Psoas muscle (tissue), 7 donors: ENCODE measurements at regions not wholly inside any gene's neighbourhood (a gene's known extent, or its start where the extent isn't known, plus 50 kb on each side); places are given as distances from the start of the nearest gene placed in this dataset.
A peak's percentile ranks its signal among the peaks of the same experiment; 100 is the strongest.

ENCODE experiments used
- ATAC-seq, 4 donors: fragments of 200-7000 bp; cut with Tn5 transposase; one replicate each; pipeline ENCODE4 v1.9.1; 2020; ENCODE audit warnings: moderate library complexity in 3 of 4, mild to moderate bottlenecking in 2 of 4
- DNase-seq, 2 donors: peaks; one replicate each; pipeline ENCODE4 v3.0.0-alpha.2; 2020
- H3K27ac ChIP-seq: fragments of 200-600 bp; one replicate; pipeline ENCODE4 v1.8.0; 2022
- H3K27me3 ChIP-seq, 3 donors: fragments of 200-600 bp in 1 of 3; one replicate each; pipeline versions ENCODE4 v1.6.1 to v1.8.0; 2013 to 2022; ENCODE audit warnings: low read length in 2 of 3, mild to moderate bottlenecking in 2 of 3, moderate library complexity in 1 of 3; ENCODE audit not compliant: insufficient read depth in 3 of 3
- H3K36me3 ChIP-seq, 2 donors: fragments of 200-600 bp in 1 of 2; one replicate each; pipeline versions ENCODE4 v1.6.1 to v1.8.0; 2013 to 2022; ENCODE audit warnings: low read depth in 1 of 2, mild to moderate bottlenecking in 1 of 2, moderate library complexity in 1 of 2; ENCODE audit not compliant: insufficient read depth in 1 of 2
- H3K4me1 ChIP-seq: fragments of 200-600 bp; one replicate; pipeline ENCODE4 v1.8.0; 2022
- H3K4me3 ChIP-seq: fragments of 200-600 bp; one replicate; pipeline ENCODE4 v1.8.0; 2022; ENCODE audit warnings: mild to moderate bottlenecking
- H3K9me3 ChIP-seq: fragments of 200-600 bp; one replicate; pipeline ENCODE4 v1.8.0; 2022
- WGBS, 3 donors: extraction: QIAGEN DNeasy Blood & Tissue Kit; methylation state at CpG; one replicate each; pipeline versions ENCODE4 v1.1.6 to v1.1.7; 2013; 5-methylcytosine and 5-hydroxymethylcytosine counted together
- intact Hi-C, 2 donors: fragments of 100-400 bp; cut with DNase I; formaldehyde crosslinking; loops; one replicate each; pipeline versions ENCODE4 v1.11.0 to v1.14.2; 2022
- TF ChIP-seq, protein P1 (sequence below): fragments of 200-600 bp; IDR thresholded peaks from one replicate; pipeline ENCODE4 v1.8.0; 2022; ENCODE audit warnings: antibody characterized with exemption
- donor health status: healthy with polysubstance abuse.
- donor health status: DM: no; HTN: no; CAD: no; lungs with moderate emphysema.
- donor health status: Bipolar disorder and iron deficiency.
- donor health status: healthy.
- donor health status: DM: yes; HTN: yes; CAD: no.
- donor health status: DM: no; HTN: no; CAD: no.
- donor health status: DM: yes; HTN: yes; CAD: no.

DNA sequence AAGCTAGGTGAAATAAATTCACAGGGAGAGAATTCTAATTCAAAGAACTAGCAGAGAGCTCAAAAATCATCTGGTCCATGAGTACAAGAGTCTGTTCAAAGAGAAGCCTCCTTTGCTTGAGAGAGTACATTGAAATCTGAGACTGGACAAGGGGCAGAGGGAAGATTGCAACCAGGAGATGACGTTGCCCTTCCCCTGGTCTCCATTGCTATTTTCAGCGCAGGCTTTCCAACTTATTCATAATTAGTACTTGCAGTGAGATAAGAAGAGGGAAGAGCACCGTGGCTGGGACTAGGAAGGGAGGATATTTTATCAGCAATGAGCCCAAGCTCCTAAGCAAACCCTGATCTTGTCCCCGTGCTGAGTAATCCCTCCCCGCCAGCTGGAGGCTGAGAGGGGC, 251.8 kb upstream of the RORA start:
- H3K27me3 ChIP-seq = no peaks in the 10 kb centered on the region

DNA sequence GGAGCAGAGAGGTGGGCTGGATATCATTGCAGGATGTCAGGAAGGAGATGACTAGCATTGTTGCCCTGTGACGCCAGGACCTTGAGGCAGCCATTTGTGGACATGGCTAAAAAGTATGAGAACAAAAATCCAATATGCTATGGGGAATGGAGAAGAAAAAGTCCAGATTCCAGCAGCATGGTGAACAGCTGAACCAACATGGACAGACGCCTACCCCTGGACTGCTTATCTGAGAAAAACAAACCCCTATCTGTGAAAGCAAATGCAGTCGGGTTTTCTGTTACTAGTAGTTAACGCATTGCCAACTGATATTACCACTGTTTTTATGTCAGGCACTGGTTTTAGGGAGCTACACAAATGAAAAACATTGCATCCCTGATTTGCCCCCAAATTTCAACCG, 251.2 kb upstream of the RORA start:
- WGBS, 3 donors = 82 to 87% (median 84%) methylated on average over 5 of the region's 5 CpGs
- no peaks in the 10 kb centered on the region for H3K36me3 ChIP-seq
- H3K4me3 ChIP-seq = no peak overlapping the region
- no peak for ATAC-seq
- H3K27me3 ChIP-seq = no peaks in the 10 kb centered on the region
- H3K27ac ChIP-seq = no peak overlapping the region
- intact Hi-C loops = no loop called here
- TF ChIP-seq, protein P1, sequence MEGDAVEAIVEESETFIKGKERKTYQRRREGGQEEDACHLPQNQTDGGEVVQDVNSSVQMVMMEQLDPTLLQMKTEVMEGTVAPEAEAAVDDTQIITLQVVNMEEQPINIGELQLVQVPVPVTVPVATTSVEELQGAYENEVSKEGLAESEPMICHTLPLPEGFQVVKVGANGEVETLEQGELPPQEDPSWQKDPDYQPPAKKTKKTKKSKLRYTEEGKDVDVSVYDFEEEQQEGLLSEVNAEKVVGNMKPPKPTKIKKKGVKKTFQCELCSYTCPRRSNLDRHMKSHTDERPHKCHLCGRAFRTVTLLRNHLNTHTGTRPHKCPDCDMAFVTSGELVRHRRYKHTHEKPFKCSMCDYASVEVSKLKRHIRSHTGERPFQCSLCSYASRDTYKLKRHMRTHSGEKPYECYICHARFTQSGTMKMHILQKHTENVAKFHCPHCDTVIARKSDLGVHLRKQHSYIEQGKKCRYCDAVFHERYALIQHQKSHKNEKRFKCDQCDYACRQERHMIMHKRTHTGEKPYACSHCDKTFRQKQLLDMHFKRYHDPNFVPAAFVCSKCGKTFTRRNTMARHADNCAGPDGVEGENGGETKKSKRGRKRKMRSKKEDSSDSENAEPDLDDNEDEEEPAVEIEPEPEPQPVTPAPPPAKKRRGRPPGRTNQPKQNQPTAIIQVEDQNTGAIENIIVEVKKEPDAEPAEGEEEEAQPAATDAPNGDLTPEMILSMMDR = no peak
- H3K4me1 ChIP-seq = no peaks in the 10 kb centered on the region
- DNase-seq = no peak
- H3K9me3 ChIP-seq = no peaks in the 10 kb centered on the region

More for the DNA sequence above, 251.8 kb upstream of the RORA start:
- ATAC-seq = peak in 2 of 4 donors; percentile 41 to 44
- no peak overlapping the region for H3K27ac ChIP-seq
- 46 to 63% (median 52%) methylated on average over 5 of the region's 5 CpGs for WGBS, 3 donors
- no peaks in the 10 kb centered on the region for H3K36me3 ChIP-seq
- H3K4me1 ChIP-seq = no peaks in the 10 kb centered on the region
- TF ChIP-seq, protein P1 = no peak
- no peaks in the 10 kb centered on the region for H3K9me3 ChIP-seq
- intact Hi-C loops = no loop called here
- no peak overlapping the region for H3K4me3 ChIP-seq
- no peak for DNase-seq

DNA sequence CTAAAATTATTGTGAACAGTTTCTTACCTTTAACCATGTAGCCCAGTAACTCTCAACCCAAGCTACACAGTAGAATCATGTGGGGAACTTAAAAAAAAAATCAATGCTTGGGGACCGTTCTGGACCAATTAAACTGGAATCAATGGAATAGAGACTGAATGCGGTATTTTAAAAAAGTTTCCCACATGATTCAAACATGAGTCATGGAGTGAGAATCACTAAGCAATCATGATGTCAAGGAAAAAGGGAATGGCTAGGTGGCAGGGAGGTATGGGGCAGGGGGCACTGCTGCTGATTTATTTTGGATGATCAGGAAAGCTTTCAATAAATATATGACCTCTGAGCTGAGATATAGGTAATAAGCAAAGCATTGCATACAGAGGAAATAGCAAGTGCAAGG, 250.5 kb upstream of the RORA start:
- intact Hi-C loops = no loop called here
- Histone ChIP-seq H3K27me3 (no peaks in the 10 kb centered on the region), H3K36me3 (no peaks in the 10 kb centered on the region), H3K9me3 (no peaks in the 10 kb centered on the region), H3K27ac (no peak overlapping the region), H3K4me3 (no peak overlapping the region), H3K4me1 (no peaks in the 10 kb centered on the region)
- WGBS, 3 donors = 88 to 90% (median 89%) methylated on average over 2 of the region's 2 CpGs
- ATAC-seq (no peak), DNase-seq (no peak)
- TF ChIP-seq, protein P1 = no peak

DNA sequence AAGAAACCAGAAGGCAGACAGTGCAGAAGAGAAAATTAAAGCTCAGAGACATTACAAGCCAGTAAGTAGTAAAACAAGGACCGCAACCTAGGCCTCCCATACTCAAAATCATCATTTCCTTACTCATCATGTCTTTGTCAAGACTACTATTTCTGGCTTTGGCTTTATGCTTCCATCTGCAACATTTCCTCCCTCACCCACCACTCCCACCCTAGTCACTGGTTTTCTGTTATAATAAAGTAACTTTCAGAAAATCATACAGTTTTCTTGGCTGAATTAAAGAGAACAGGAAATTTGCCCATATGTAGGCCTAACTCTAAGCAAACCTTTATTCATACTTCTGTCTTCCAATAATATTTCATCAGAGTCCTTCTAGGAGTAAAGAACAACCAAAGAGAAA, 247.6 kb upstream of the RORA start:
- Histone ChIP-seq H3K4me3 (no peak overlapping the region), H3K9me3 (no peaks in the 10 kb centered on the region), H3K27me3 (no peaks in the 10 kb centered on the region), H3K4me1 (no peaks in the 10 kb centered on the region), H3K27ac (no peak overlapping the region), H3K36me3 (no peaks in the 10 kb centered on the region)
- TF ChIP-seq, protein P1 = no peak
- DNase-seq = no peak
- WGBS, 3 donors = 95 to 96% (median 95%) methylated on average over 1 of the region's 1 CpG
- ATAC-seq = no peak
- intact Hi-C loops = no loop called here

DNA sequence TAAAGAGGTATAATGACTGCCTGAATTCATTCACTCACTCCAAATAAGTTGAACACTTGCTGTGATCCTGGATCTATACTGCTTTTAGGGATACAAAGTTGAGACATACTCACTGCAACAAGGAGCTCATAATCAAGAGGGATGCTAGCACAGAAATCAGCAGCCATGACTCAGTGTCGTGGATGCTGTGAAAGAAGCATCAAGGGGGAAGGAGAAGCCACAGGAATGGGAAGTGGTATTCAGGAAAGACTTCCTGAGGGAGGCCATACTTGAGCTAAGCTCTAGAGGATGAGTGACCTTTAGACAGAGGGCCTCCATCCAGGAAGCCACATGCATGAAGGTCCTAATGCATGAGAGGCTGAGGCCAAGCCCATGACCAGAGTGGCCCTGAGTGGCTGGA, 245.7 kb upstream of the RORA start:
- TF ChIP-seq, protein P1 = no peak
- no peak for ATAC-seq
- DNase-seq = no peak
- Histone ChIP-seq H3K27me3 (no peaks in the 10 kb centered on the region), H3K4me3 (no peak overlapping the region), H3K27ac (no peak overlapping the region), H3K9me3 (no peaks in the 10 kb centered on the region), H3K36me3 (no peaks in the 10 kb centered on the region), H3K4me1 (no peaks in the 10 kb centered on the region)
- intact Hi-C loops = no loop called here
- 82 to 90% (median 83%) methylated on average over 1 of the region's 1 CpG for WGBS, 3 donors
